ENCODE measurements at regions not wholly inside any gene's neighbourhood (a gene's known extent, or its start where the extent isn't known, plus 50 kb on each side); places are given as distances from the start of the nearest gene placed in this dataset.

- no peak for TF ChIP-seq POLR2A (IDR thresholded peaks at IDR 0.05)
- TF ChIP-seq CTCF (IDR thresholded peaks at IDR 0.05) = no peak
These were observed 50.6 kb upstream of the PDGFD start for GRCh38 chr11:104214517-104214916.
